Colonic mucosa (tissue), 4 donors: ENCODE measurements at regions not wholly inside any gene's neighbourhood (a gene's known extent, or its start where the extent isn't known, plus 50 kb on each side); places are given as distances from the start of the nearest gene placed in this dataset.
"Not testable (repeated sequence)": the region's sequence is repeated elsewhere in the genome, so short reads cannot be mapped to it uniquely, and the experiment has no call there.

Source experiments
- DNase-seq: peaks from one replicate; pipeline ENCODE4 v3.0.0-alpha.2; 2020
- H3K27ac ChIP-seq: fragments of 200-600 bp; one replicate; pipeline ENCODE4 v1.8.0; 2021
- H3K27me3 ChIP-seq: fragments of 200-600 bp; one replicate; pipeline ENCODE4 v1.8.0; 2021
- H3K36me3 ChIP-seq: fragments of 200-600 bp; one replicate; pipeline ENCODE4 v1.8.0; 2021
- H3K4me1 ChIP-seq: fragments of 200-600 bp; one replicate; pipeline ENCODE4 v1.8.0; 2021; ENCODE audit warnings: mild to moderate bottlenecking
- H3K4me3 ChIP-seq: fragments of 200-600 bp; one replicate; pipeline ENCODE4 v1.8.0; 2021
- H3K9ac ChIP-seq, 2 donors: one replicate each; pipeline ENCODE4 v1.7.0; 2013; ENCODE audit warnings: control low read depth in 2 of 2, low read depth in 2 of 2, low read length in 2 of 2
- H3K9me3 ChIP-seq: fragments of 200-600 bp; one replicate; pipeline ENCODE4 v1.8.0; 2021
- CTCF ChIP-seq: fragments of 200-600 bp; IDR thresholded peaks from one replicate; pipeline ENCODE4 v1.8.0; 2022; ENCODE audit warnings: antibody characterized with exemption, mild to moderate bottlenecking
- intact Hi-C: fragments of 100-400 bp; cut with DNase I; formaldehyde crosslinking; loops from one replicate; pipeline ENCODE4 v1.14.1; 2022
- donor health status: healthy.
- donor health status: DM: no; HTN: no; CAD: no.
- donor health status: DM: no; HTN: no; CAD: no.

- intact Hi-C loops, result no loop called here
- Histone ChIP-seq H3K4me1 (no peaks in the 10 kb centered on the region), H3K27me3 (no peaks in the 10 kb centered on the region), H3K9ac (no peak overlapping the region), H3K4me3 (no peak overlapping the region), H3K27ac (no peak overlapping the region), H3K36me3 (no peaks in the 10 kb centered on the region), H3K9me3 (no peaks in the 10 kb centered on the region)
- no peak for DNase-seq
- no peak for TF ChIP-seq CTCF
Measured at GRCh38 chr3:99562138-99562537, 76.3 kb upstream of the COL8A1 start.

- Histone ChIP-seq H3K4me1 (no peaks in the 10 kb centered on the region), H3K4me3 (no peak overlapping the region), H3K27me3 (no peaks in the 10 kb centered on the region), H3K27ac (no peak overlapping the region), H3K36me3 (no peaks in the 10 kb centered on the region), H3K9ac (no peak overlapping the region), H3K9me3 (no peaks in the 10 kb centered on the region)
- DNase-seq, result no peak
- intact Hi-C loops, result no loop called here
- TF ChIP-seq CTCF, result no peak
Measured at GRCh38 chr3:99561056-99561455, 77.3 kb upstream of the COL8A1 start.

GRCh38 chr3:99559196-99559595, 79.2 kb upstream of the COL8A1 start:
- Histone ChIP-seq H3K36me3 (no peaks in the 10 kb centered on the region), H3K27ac (no peak overlapping the region), H3K4me1 (no peaks in the 10 kb centered on the region), H3K27me3 (no peaks in the 10 kb centered on the region), H3K4me3 (no peak overlapping the region), H3K9me3 (no peaks in the 10 kb centered on the region), H3K9ac (no peak overlapping the region)
- DNase-seq, result no peak
- no peak for TF ChIP-seq CTCF
- intact Hi-C loops, result no loop called here

GRCh38 chr3:99555885-99556284, 82.5 kb upstream of the COL8A1 start:
- DNase-seq, H3K27ac ChIP-seq, H3K27me3 ChIP-seq, H3K4me3 ChIP-seq, H3K9me3 ChIP-seq, H3K36me3 ChIP-seq, intact Hi-C loops, H3K4me1 ChIP-seq, H3K9ac ChIP-seq: not testable (repeated sequence)

GRCh38 chr3:99551520-99551919, 86.9 kb upstream of the COL8A1 start:
- H3K9ac ChIP-seq, result no peak overlapping the region
- no peak overlapping the region for H3K4me3 ChIP-seq
- H3K36me3 ChIP-seq, result no peaks in the 10 kb centered on the region
- intact Hi-C loops, result no loop called here
- no peaks in the 10 kb centered on the region for H3K27me3 ChIP-seq
- no peaks in the 10 kb centered on the region for H3K4me1 ChIP-seq
- no peaks in the 10 kb centered on the region for H3K9me3 ChIP-seq
- H3K27ac ChIP-seq, result no peak overlapping the region
- no peak for DNase-seq
- no peak for TF ChIP-seq CTCF

- no peak overlapping the region for H3K27ac ChIP-seq
Measured at GRCh38 chr3:99549957-99550603, 88.3 kb upstream of the COL8A1 start.

More at GRCh38 chr3:99549957-99550603, 88.3 kb upstream of the COL8A1 start:
- H3K36me3 ChIP-seq, result no peaks in the 10 kb centered on the region
- TF ChIP-seq CTCF, result no peak
- intact Hi-C loops, result no loop called here
- peaks cover 3% of the 10 kb centered on the region for H3K4me1 ChIP-seq
- DNase-seq, result no peak
- H3K4me3 ChIP-seq, result no peak overlapping the region
- H3K27me3 ChIP-seq, result no peaks in the 10 kb centered on the region
- H3K9ac ChIP-seq, result no peak overlapping the region
- no peaks in the 10 kb centered on the region for H3K9me3 ChIP-seq
